GM13977 (cell line): ENCODE measurements at regions not wholly inside any gene's neighbourhood (a gene's known extent, or its start where the extent isn't known, plus 50 kb on each side); places are given as distances from the start of the nearest gene placed in this dataset.

Experiments
- DNase-seq: peaks from one replicate; pipeline ENCODE4 v3.0.0; 2012; ENCODE audit warnings: low spot score
- CTCF ChIP-seq: IDR thresholded peaks from 2 replicates; pipeline ENCODE4 v1.5.1; 2012; ENCODE audit warnings: mild to moderate bottlenecking, control low read depth; ENCODE audit not compliant: insufficient read depth; ENCODE audit errors: extremely low read depth, missing control alignments
- in situ Hi-C: fragments of 300-500 bp; cut with MboI; formaldehyde crosslinking; loops from one replicate; pipeline ENCODE4 v1.12.0; 2022; ENCODE audit warnings: low sequenced_read_pairs, low pct_unique_long_range_greater_than_20kb, mixed read lengths, inconsistent platforms; ENCODE audit not compliant: unreplicated experiment

GRCh38 chr6:95071464-95071863 lies 505.9 kb upstream of the MANEA start:
- no peak for DNase-seq
- no peak for TF ChIP-seq CTCF
- in situ Hi-C loops, result no loop called here

- no peak for DNase-seq
- no peak for TF ChIP-seq CTCF
- in situ Hi-C loops, result no loop called here
These were observed 498.9 kb upstream of the MANEA start for GRCh38 chr6:95078457-95078856.

GRCh38 chr6:95081231-95081630 lies 496.1 kb upstream of the MANEA start:
- DNase-seq, result no peak
- TF ChIP-seq CTCF, result no peak
- in situ Hi-C loops, result no loop called here

GRCh38 chr6:95081949-95082348 lies 495.4 kb upstream of the MANEA start:
- no peak for TF ChIP-seq CTCF
- no peak for DNase-seq
- in situ Hi-C loops, result no loop called here

- TF ChIP-seq CTCF, result no peak
- DNase-seq, result no peak
- in situ Hi-C loops, result no loop called here
These were observed 493.8 kb upstream of the MANEA start for GRCh38 chr6:95083506-95083905.

- DNase-seq, result no peak
- in situ Hi-C loops, result no loop called here
- TF ChIP-seq CTCF, result no peak
These were observed 492.5 kb upstream of the MANEA start for GRCh38 chr6:95084867-95085266.

GRCh38 chr6:95087394-95088097 lies 489.8 kb upstream of the MANEA start:
- no peak for DNase-seq
- in situ Hi-C loops, result no loop called here
- no peak for TF ChIP-seq CTCF
